ENCODE measurements at regions not wholly inside any gene's neighbourhood (a gene's known extent, or its start where the extent isn't known, plus 50 kb on each side); places are given as distances from the start of the nearest gene placed in this dataset.

- TF ChIP-seq CTCF (conservative IDR thresholded peaks at IDR 0.05): no peak
- Mint-ChIP-seq H3K4me1 (ENCODE audit: unreplicated experiment) (no peaks in the 10 kb centered on the region), H3K9me3 (no peaks in the 10 kb centered on the region), H3K27ac (no peak overlapping the region), H3K36me3 (no peaks in the 10 kb centered on the region), H3K4me3 (no peak overlapping the region), H3K27me3 (no peaks in the 10 kb centered on the region)
- DNase-seq (ENCODE audit: extremely low spot score, unreplicated experiment): no peak
Observed at GRCh38 chr3:22318325-22318724, 567.3 kb upstream of the ZNF385D start.

- no peak overlapping the region for H3K27ac Mint-ChIP-seq
- TF ChIP-seq CTCF (conservative IDR thresholded peaks at IDR 0.05): no peak
- H3K27me3 Mint-ChIP-seq: no peaks in the 10 kb centered on the region
- no peak overlapping the region for H3K4me3 Mint-ChIP-seq
- H3K4me1 Mint-ChIP-seq (ENCODE audit: unreplicated experiment): no peaks in the 10 kb centered on the region
- no peaks in the 10 kb centered on the region for H3K9me3 Mint-ChIP-seq
- no peak for DNase-seq (ENCODE audit: extremely low spot score, unreplicated experiment)
- no peaks in the 10 kb centered on the region for H3K36me3 Mint-ChIP-seq
Observed at GRCh38 chr3:22319446-22319845, 568.4 kb upstream of the ZNF385D start.

GRCh38 chr3:22322861-22323260 lies 571.9 kb upstream of the ZNF385D start:
- H3K4me3 Mint-ChIP-seq: no peak overlapping the region
- peaks cover 3% of the 10 kb centered on the region for H3K27me3 Mint-ChIP-seq
- H3K9me3 Mint-ChIP-seq: no peaks in the 10 kb centered on the region
- no peaks in the 10 kb centered on the region for H3K36me3 Mint-ChIP-seq
- no peak for TF ChIP-seq CTCF (conservative IDR thresholded peaks at IDR 0.05)
- no peak for DNase-seq (ENCODE audit: extremely low spot score, unreplicated experiment)
- no peaks in the 10 kb centered on the region for H3K4me1 Mint-ChIP-seq (ENCODE audit: unreplicated experiment)
- no peak overlapping the region for H3K27ac Mint-ChIP-seq

GRCh38 chr3:22326305-22326704 lies 575.3 kb upstream of the ZNF385D start:
- Mint-ChIP-seq H3K36me3 (no peaks in the 10 kb centered on the region), H3K9me3 (no peaks in the 10 kb centered on the region), H3K27ac (no peak overlapping the region), H3K4me1 (ENCODE audit: unreplicated experiment) (no peaks in the 10 kb centered on the region), H3K4me3 (no peak overlapping the region), H3K27me3 (peaks cover 3% of the 10 kb centered on the region)
- DNase-seq (ENCODE audit: extremely low spot score, unreplicated experiment): no peak
- TF ChIP-seq CTCF (conservative IDR thresholded peaks at IDR 0.05): no peak

GRCh38 chr3:22334996-22335395 lies 584.0 kb upstream of the ZNF385D start:
- no peak for DNase-seq (ENCODE audit: extremely low spot score, unreplicated experiment)
- no peak for TF ChIP-seq CTCF (conservative IDR thresholded peaks at IDR 0.05)
- no peaks in the 10 kb centered on the region for H3K4me1 Mint-ChIP-seq (ENCODE audit: unreplicated experiment)
- H3K9me3 Mint-ChIP-seq: no peaks in the 10 kb centered on the region
- H3K36me3 Mint-ChIP-seq: no peaks in the 10 kb centered on the region
- H3K27ac Mint-ChIP-seq: no peak overlapping the region
- no peak overlapping the region for H3K4me3 Mint-ChIP-seq
- no peaks in the 10 kb centered on the region for H3K27me3 Mint-ChIP-seq

GRCh38 chr3:22349215-22349851 lies 598.3 kb upstream of the ZNF385D start:
- H3K36me3 Mint-ChIP-seq: no peaks in the 10 kb centered on the region
- H3K27ac Mint-ChIP-seq: no peak overlapping the region
- TF ChIP-seq CTCF (conservative IDR thresholded peaks at IDR 0.05): no peak
- peaks cover 12% of the 10 kb centered on the region for H3K27me3 Mint-ChIP-seq
- no peak for DNase-seq (ENCODE audit: extremely low spot score, unreplicated experiment)
- no peak overlapping the region for H3K4me3 Mint-ChIP-seq
- H3K4me1 Mint-ChIP-seq (ENCODE audit: unreplicated experiment): no peaks in the 10 kb centered on the region
- H3K9me3 Mint-ChIP-seq: no peaks in the 10 kb centered on the region
